C4-2B (cell line): ENCODE measurements at regions not wholly inside any gene's neighbourhood (a gene's known extent, or its start where the extent isn't known, plus 50 kb on each side); places are given as distances from the start of the nearest gene placed in this dataset.

Source experiments
- ZFX ChIP-seq: fragments of 450-650 bp; IDR thresholded peaks from 2 replicates; pipeline ENCODE4 v1.6.1; 2017
- TF ChIP-seq, protein P1 (sequence below): fragments of 450-650 bp; conservative IDR thresholded peaks from 2 replicates; pipeline ENCODE4 v1.5.1; 2017; ENCODE audit warnings: mild to moderate bottlenecking

DNA sequence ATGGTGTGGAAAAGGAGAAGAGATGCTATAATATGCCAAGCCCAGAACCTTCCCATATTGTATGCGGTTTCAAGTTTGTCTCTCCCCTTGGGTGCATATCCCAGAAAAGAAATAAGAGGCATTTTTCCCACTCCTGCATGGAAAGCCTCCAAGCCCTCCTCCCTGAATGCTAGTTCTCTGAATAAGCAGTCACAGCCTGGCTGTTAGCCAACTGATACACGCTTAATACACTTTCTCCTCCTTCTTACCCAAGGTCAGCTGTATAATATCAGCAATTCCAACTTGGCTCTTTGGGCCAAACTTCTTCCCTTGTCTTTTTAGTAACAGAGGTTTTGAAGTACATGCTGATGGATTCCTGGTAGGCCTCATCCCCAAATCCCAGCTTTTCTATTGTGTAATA is 440.1 kb downstream of the EPHA7 start:
- TF ChIP-seq, protein P1, sequence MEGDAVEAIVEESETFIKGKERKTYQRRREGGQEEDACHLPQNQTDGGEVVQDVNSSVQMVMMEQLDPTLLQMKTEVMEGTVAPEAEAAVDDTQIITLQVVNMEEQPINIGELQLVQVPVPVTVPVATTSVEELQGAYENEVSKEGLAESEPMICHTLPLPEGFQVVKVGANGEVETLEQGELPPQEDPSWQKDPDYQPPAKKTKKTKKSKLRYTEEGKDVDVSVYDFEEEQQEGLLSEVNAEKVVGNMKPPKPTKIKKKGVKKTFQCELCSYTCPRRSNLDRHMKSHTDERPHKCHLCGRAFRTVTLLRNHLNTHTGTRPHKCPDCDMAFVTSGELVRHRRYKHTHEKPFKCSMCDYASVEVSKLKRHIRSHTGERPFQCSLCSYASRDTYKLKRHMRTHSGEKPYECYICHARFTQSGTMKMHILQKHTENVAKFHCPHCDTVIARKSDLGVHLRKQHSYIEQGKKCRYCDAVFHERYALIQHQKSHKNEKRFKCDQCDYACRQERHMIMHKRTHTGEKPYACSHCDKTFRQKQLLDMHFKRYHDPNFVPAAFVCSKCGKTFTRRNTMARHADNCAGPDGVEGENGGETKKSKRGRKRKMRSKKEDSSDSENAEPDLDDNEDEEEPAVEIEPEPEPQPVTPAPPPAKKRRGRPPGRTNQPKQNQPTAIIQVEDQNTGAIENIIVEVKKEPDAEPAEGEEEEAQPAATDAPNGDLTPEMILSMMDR, result no peak
- no peak for TF ChIP-seq ZFX
